Sigmoid colon (tissue), 6 donors: ENCODE measurements at regions not wholly inside any gene's neighbourhood (a gene's known extent, or its start where the extent isn't known, plus 50 kb on each side); places are given as distances from the start of the nearest gene placed in this dataset.

ENCODE experiments used
- DNase-seq: peaks from one replicate; pipeline ENCODE4 v3.0.0-alpha.2; 2019
- H3K27ac ChIP-seq, 4 donors: fragments of 200-600 bp; sonication (generic); one replicate each; pipeline ENCODE4 v1.5.1; 2016 to 2019; ENCODE audit warnings: mild to moderate bottlenecking in 1 of 4
- H3K27me3 ChIP-seq, 3 donors: fragments of 200-600 bp; sonication (generic); one replicate each; pipeline ENCODE4 v1.5.1; 2019; ENCODE audit warnings: mild to moderate bottlenecking in 1 of 3
- H3K36me3 ChIP-seq, 4 donors: fragments of 200-600 bp; sonication (generic); one replicate each; pipeline ENCODE4 v1.5.1; 2016 to 2019
- H3K4me1 ChIP-seq, 4 donors: fragments of 200-600 bp; sonication (generic); one replicate each; pipeline ENCODE4 v1.5.1; 2017 to 2019
- H3K4me3 ChIP-seq, 4 donors: fragments of 200-600 bp; sonication (generic); one replicate each; pipeline ENCODE4 v1.5.1; 2017 to 2019; ENCODE audit warnings: mild to moderate bottlenecking in 2 of 4, moderate library complexity in 1 of 4
- H3K9me3 ChIP-seq, 4 donors: fragments of 200-600 bp in 3 of 4; sonication (generic) in 3 of 4; one replicate each; pipeline versions ENCODE4 v1.5.1 to v1.6.1; 2013 to 2019
- EP300 ChIP-seq, 4 donors: sonication (generic); formaldehyde crosslinking; IDR thresholded peaks; one replicate each; pipeline ENCODE4 v1.6.1; 2017; ENCODE audit warnings: antibody characterized with exemption in 4 of 4
- POLR2A ChIP-seq, 2 donors: fragments of 450-650 bp; IDR thresholded peaks; one replicate each; pipeline ENCODE4 v1.6.1; 2016; ENCODE audit warnings: antibody characterized with exemption in 2 of 2, mild to moderate bottlenecking in 2 of 2, moderate library complexity in 2 of 2
- POLR2AphosphoS5 ChIP-seq, 4 donors: sonication (generic); formaldehyde crosslinking; IDR thresholded peaks; one replicate each; pipeline ENCODE4 v1.6.1; 2017; ENCODE audit warnings: antibody characterized with exemption in 4 of 4
- WGBS, 2 donors: extraction: QIAGEN DNeasy Blood & Tissue Kit; methylation state at CpG; one replicate each; pipeline ENCODE4 v1.1.7; 2013; 5-methylcytosine and 5-hydroxymethylcytosine counted together
- intact Hi-C: fragments of 100-400 bp; cut with DNase I; formaldehyde crosslinking; loops from one replicate; pipeline ENCODE4 v1.15.1; 2023
- TF ChIP-seq, protein P1 (sequence below), 4 experiments: fragments of 450-650 bp in 3 of 4; fragments of 200-600 bp in 1 of 4; IDR thresholded peaks; one replicate each; pipeline ENCODE4 v1.5.1; 2016 to 2019; ENCODE audit warnings: antibody characterized with exemption in 4 of 4, mild to moderate bottlenecking in 3 of 4, moderate library complexity in 2 of 4
- donor health status: healthy with polysubstance abuse.
- donor health status: healthy.

DNA sequence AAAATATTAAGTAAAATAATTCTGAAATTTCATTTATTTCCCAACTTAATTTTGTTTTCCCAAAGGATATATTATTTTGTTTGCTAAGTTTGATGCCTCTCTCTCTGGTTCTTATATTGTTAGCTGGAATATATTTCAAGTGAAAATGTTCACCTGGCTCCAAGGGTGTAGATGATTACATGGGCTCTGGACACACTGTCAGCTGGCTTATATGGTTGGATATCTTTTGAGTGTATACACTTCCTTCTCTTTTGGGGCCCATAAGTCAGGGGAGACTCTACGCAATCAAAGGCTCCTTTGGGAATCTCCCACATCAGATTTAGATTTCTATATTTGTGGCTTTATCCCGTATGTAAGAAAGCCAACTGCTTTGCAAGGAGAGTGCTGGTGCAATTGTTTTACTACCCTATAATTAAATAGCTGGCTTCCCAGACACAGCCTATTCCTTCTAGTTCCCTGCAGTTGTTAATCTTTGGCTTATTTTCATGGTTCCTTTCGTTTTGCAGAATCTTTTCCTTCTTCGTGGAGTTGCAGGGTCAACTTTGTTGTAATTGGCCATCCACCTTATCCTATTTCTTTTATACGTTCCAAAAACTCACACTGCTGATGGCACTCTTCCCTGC lies 225.7 kb downstream of the DPH6 start:
- Histone ChIP-seq H3K27ac (no peak overlapping the region), H3K36me3 (no peaks in the 10 kb centered on the region), H3K27me3 (no peaks in the 10 kb centered on the region), H3K9me3 (no peaks in the 10 kb centered on the region), H3K4me3 (no peak overlapping the region), H3K4me1 (peaks cover 0 to 11% (median 2%) of the 10 kb centered on the region in 4 donors)
- TF ChIP-seq EP300 (IDR thresholded peaks at IDR 0.05) (no peak), POLR2AphosphoS5 (IDR thresholded peaks at IDR 0.05) (no peak), POLR2A (IDR thresholded peaks at IDR 0.05) (no peak)
- TF ChIP-seq, protein P1, sequence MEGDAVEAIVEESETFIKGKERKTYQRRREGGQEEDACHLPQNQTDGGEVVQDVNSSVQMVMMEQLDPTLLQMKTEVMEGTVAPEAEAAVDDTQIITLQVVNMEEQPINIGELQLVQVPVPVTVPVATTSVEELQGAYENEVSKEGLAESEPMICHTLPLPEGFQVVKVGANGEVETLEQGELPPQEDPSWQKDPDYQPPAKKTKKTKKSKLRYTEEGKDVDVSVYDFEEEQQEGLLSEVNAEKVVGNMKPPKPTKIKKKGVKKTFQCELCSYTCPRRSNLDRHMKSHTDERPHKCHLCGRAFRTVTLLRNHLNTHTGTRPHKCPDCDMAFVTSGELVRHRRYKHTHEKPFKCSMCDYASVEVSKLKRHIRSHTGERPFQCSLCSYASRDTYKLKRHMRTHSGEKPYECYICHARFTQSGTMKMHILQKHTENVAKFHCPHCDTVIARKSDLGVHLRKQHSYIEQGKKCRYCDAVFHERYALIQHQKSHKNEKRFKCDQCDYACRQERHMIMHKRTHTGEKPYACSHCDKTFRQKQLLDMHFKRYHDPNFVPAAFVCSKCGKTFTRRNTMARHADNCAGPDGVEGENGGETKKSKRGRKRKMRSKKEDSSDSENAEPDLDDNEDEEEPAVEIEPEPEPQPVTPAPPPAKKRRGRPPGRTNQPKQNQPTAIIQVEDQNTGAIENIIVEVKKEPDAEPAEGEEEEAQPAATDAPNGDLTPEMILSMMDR (IDR thresholded peaks at IDR 0.05): no peak
- intact Hi-C loops: no loop called here
- 19 to 59% methylated on average over 5 of the region's 5 CpGs for WGBS, 2 donors
- DNase-seq: no peak

DNA sequence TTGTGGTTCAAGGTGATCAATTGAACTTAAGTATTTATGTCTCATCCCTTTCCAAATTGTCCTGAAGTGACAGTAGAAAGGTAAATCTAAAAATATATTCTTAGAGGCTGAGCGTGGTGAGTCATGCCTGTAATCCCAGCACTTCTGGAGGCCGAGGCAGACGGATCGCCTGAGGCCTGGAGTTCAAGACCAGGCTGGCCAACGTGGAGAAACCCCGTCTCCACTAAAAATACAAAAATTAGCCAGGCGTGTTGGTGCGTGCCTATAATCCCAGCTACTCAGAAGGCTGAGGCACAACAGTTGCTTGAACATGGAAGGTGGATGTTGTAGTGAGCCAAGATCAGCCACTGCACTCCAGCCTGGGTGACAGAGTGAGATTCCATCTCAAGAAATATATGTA lies 226.6 kb downstream of the DPH6 start:
- no peaks in the 10 kb centered on the region for H3K9me3 ChIP-seq
- TF ChIP-seq POLR2A (IDR thresholded peaks at IDR 0.05): no peak
- no peak for TF ChIP-seq EP300 (IDR thresholded peaks at IDR 0.05)
- TF ChIP-seq, protein P1 (IDR thresholded peaks at IDR 0.05): no peak
- TF ChIP-seq POLR2AphosphoS5 (IDR thresholded peaks at IDR 0.05): no peak
- H3K27me3 ChIP-seq: no peaks in the 10 kb centered on the region
- H3K27ac ChIP-seq: no peak overlapping the region
- no peak for DNase-seq
- 93 to 97% methylated on average over 8 of the region's 8 CpGs for WGBS, 2 donors
- H3K4me3 ChIP-seq: no peak overlapping the region
- no peaks in the 10 kb centered on the region for H3K36me3 ChIP-seq
- H3K4me1 ChIP-seq: peaks cover 0 to 11% (median 0%) of the 10 kb centered on the region in 4 donors
- intact Hi-C loops: no loop called here

DNA sequence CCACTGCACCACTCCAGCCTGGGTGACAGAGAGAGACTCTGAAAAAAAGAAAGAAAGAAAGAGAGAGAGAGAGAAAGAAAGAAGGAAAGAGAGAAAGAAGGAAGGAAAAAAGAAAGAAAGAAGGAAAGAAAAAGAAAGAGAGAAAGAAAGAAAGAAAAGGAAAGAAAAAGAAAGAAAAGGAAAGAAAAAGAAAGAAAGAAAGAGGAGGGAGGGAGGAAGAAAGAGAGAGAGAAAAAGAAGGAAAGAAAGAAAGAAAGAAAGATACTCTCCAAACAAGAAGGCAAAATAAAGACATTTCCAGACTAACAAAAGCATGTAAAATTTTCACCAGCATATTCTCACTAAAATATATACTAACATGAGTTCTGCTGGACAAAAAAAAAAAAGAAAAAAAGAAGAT lies 228.7 kb downstream of the DPH6 start:
- peaks cover 0 to 23% (median 10%) of the 10 kb centered on the region in 4 donors for H3K4me1 ChIP-seq
- H3K27me3 ChIP-seq: no peaks in the 10 kb centered on the region
- H3K9me3 ChIP-seq: no peaks in the 10 kb centered on the region
- TF ChIP-seq, protein P1 (IDR thresholded peaks at IDR 0.05): no peak
- TF ChIP-seq EP300 (IDR thresholded peaks at IDR 0.05): no peak
- TF ChIP-seq POLR2A (IDR thresholded peaks at IDR 0.05): no peak
- TF ChIP-seq POLR2AphosphoS5 (IDR thresholded peaks at IDR 0.05): no peak
- no peak for DNase-seq
- no peak overlapping the region for H3K4me3 ChIP-seq
- intact Hi-C loops: no loop called here
- H3K36me3 ChIP-seq: no peaks in the 10 kb centered on the region
- no peak overlapping the region for H3K27ac ChIP-seq

DNA sequence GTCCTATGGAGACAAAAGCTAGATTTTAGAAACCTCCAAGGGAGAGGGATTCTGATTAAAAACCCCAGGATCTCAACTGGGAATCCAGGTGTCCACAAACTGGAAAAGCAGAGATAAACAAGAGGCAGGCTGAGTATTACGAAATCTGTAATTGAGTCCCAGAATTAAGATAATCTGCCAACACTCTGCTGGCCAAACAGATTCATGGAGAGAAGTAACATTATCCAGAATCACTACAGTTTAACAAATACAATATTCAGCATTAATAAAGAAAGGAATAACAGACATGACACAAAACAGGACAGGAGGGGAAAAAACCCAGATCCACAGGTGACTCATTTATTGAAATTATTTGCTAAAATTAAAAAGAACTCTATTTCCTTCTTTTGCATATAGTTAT lies 227.2 kb upstream of the NANOGP8 start:
- H3K4me3 ChIP-seq: no peak overlapping the region
- TF ChIP-seq POLR2A (IDR thresholded peaks at IDR 0.05): no peak
- TF ChIP-seq EP300 (IDR thresholded peaks at IDR 0.05): peak in 3 of 4 donors; percentile 47 to 84 (median 62)
- peak; percentile 86 to 99 (median 96) for TF ChIP-seq POLR2AphosphoS5 (IDR thresholded peaks at IDR 0.05)
- TF ChIP-seq, protein P1 (IDR thresholded peaks at IDR 0.05): no peak
- peak overlapping the region in 3 of 4 donors; percentile 20 to 77 (median 70) for H3K27ac ChIP-seq
- DNase-seq: no peak
- H3K4me1 ChIP-seq: peaks cover 0 to 58% (median 45%) of the 10 kb centered on the region in 4 donors
- H3K9me3 ChIP-seq: no peaks in the 10 kb centered on the region
- H3K36me3 ChIP-seq: no peaks in the 10 kb centered on the region
- H3K27me3 ChIP-seq: no peaks in the 10 kb centered on the region
- intact Hi-C loops: no loop called here
- 67 to 80% methylated on average over 1 of the region's 1 CpG for WGBS, 2 donors

DNA sequence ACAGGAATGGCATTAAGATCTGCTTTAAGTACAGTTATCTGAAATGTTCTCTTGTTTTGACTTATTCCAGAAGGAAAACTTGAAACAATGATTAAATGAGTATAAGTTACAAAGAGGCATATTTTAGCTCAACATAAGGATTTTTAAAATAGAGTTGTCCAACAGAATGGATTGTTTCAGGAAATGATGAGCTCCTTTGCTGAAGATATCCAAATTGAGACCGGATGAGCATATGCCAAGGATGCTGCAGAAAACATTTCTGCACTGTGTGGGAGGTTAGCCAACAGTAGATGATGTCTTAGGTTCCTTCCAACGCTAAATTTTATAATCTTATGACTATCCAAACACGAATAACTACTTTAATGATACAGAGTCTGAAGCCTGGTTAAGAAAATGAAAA lies 226.5 kb upstream of the NANOGP8 start:
- Histone ChIP-seq H3K4me1 (peaks cover 0 to 66% (median 53%) of the 10 kb centered on the region in 4 donors), H3K9me3 (no peaks in the 10 kb centered on the region), H3K27me3 (no peaks in the 10 kb centered on the region), H3K4me3 (no peak overlapping the region), H3K36me3 (no peaks in the 10 kb centered on the region), H3K27ac (peak overlapping the region in 2 of 4 donors; percentile 70 to 77)
- no peak for DNase-seq
- 45 to 56% methylated on average over 3 of the region's 3 CpGs for WGBS, 2 donors
- intact Hi-C loops: no loop called here
- TF ChIP-seq, protein P1 (IDR thresholded peaks at IDR 0.05): no peak
- TF ChIP-seq EP300 (IDR thresholded peaks at IDR 0.05) (no peak), POLR2A (IDR thresholded peaks at IDR 0.05) (no peak), POLR2AphosphoS5 (IDR thresholded peaks at IDR 0.05) (no peak)
